Transverse colon (tissue), 4 donors: ENCODE measurements at regions not wholly inside any gene's neighbourhood (a gene's known extent, or its start where the extent isn't known, plus 50 kb on each side); places are given as distances from the start of the nearest gene placed in this dataset.

Experiments
- CTCF ChIP-seq, 5 experiments: fragments of 200-600 bp in 3 of 5; fragments of 450-650 bp in 2 of 5; sonication (generic) in 3 of 5; IDR thresholded peaks; 1 replicate in 2 of 5; 2 replicates in 3 of 5; pipeline ENCODE4 v1.5.1; 2016 to 2017; ENCODE audit warnings: antibody characterized with exemption in 5 of 5, inconsistent platforms in 3 of 5, mild to moderate bottlenecking in 2 of 5, moderate library complexity in 1 of 5
- EP300 ChIP-seq: sonication (generic); formaldehyde crosslinking; IDR thresholded peaks from one replicate; pipeline ENCODE4 v1.6.1; 2017; ENCODE audit warnings: antibody characterized with exemption, low read depth
- POLR2A ChIP-seq: fragments of 450-650 bp; IDR thresholded peaks from one replicate; pipeline ENCODE4 v1.6.1; 2016; ENCODE audit warnings: antibody characterized with exemption, mild to moderate bottlenecking, moderate library complexity
- POLR2AphosphoS5 ChIP-seq, 3 donors: sonication (generic); formaldehyde crosslinking; IDR thresholded peaks; one replicate each; pipeline ENCODE4 v1.6.1; 2016; ENCODE audit warnings: antibody characterized with exemption in 3 of 3

GRCh38 chr9:118305331-118305730 is 601.1 kb downstream of the TLR4 start:
- TF ChIP-seq CTCF (IDR thresholded peaks at IDR 0.05) (no peak), EP300 (no peak), POLR2A (no peak), POLR2AphosphoS5 (IDR thresholded peaks at IDR 0.05) (no peak)
